H1 (cell line): ENCODE measurements at regions not wholly inside any gene's neighbourhood (a gene's known extent, or its start where the extent isn't known, plus 50 kb on each side); places are given as distances from the start of the nearest gene placed in this dataset.

ENCODE experiments used
- CTCF ChIA-PET: fragments of 300-600 bp; sonication (Branson Sonifier 250); formaldehyde crosslinking; loops from one replicate; lab custom pipeline; 2021; ENCODE audit not compliant: partially characterized antibody; lab: Charles Lee
- POLR2A ChIA-PET: fragments of 300-600 bp; sonication (Branson Sonifier 250); formaldehyde crosslinking; loops from one replicate; lab custom pipeline; 2021; ENCODE audit warnings: inconsistent platforms; ENCODE audit not compliant: partially characterized antibody; lab: Charles Lee
- DNase-seq, 2 experiments: peaks; one replicate each; pipeline versions ENCODE4 v3.0.0 to v3.0.0-alpha.2; 2010 to 2022; ENCODE audit warnings: low spot score in 2 of 2, low read depth in 1 of 2, mixed read lengths in 1 of 2
- FAIRE-seq: peaks from 2 replicates; lab custom pipeline; 2011; peaks lifted over from hg19 to GRCh38; lab: Jason Lieb, UNC
- H2AFZ ChIP-seq: 2 replicates; pipeline ENCODE4 v1.8.1; 2012; ENCODE audit warnings: low read length, inconsistent platforms
- H2AK5ac ChIP-seq: 2 replicates; pipeline ENCODE4 v1.6.1; 2013; ENCODE audit warnings: low read depth, low read length
- H2BK120ac ChIP-seq: replicated peaks from 2 replicates; pipeline ENCODE3; 2013; ENCODE audit warnings: low read depth, low read length, inconsistent platforms
- H2BK12ac ChIP-seq: 2 replicates; pipeline ENCODE4 v1.6.1; 2013; ENCODE audit warnings: low read depth, low read length
- H2BK15ac ChIP-seq: 2 replicates; pipeline ENCODE4 v1.6.1; 2013; ENCODE audit warnings: low read length
- H2BK20ac ChIP-seq: 2 replicates; pipeline ENCODE4 v1.6.1; 2013; ENCODE audit warnings: low read length
- H2BK5ac ChIP-seq: 2 replicates; pipeline ENCODE4 v1.6.1; 2013; ENCODE audit warnings: low read depth, low read length
- H3K14ac ChIP-seq: 2 replicates; pipeline ENCODE4 v1.6.1; 2013; ENCODE audit warnings: inconsistent platforms; ENCODE audit not compliant: insufficient read length
- H3K18ac ChIP-seq: 2 replicates; pipeline ENCODE4 v1.6.1; 2013; ENCODE audit warnings: low read length; ENCODE audit errors: extremely low read depth
- H3K23ac ChIP-seq: 2 replicates; pipeline ENCODE4 v1.6.1; 2013; ENCODE audit warnings: inconsistent platforms; ENCODE audit not compliant: insufficient read length
- H3K23me2 ChIP-seq: 2 replicates; pipeline ENCODE4 v1.6.1; 2013; ENCODE audit warnings: low read depth, low read length
- H3K27ac ChIP-seq: 2 replicates; pipeline ENCODE4 v1.6.1; 2011; ENCODE audit warnings: low read depth, low read length, inconsistent platforms
- H3K27me3 ChIP-seq, 4 experiments: replicated peaks in 1 of 4; 1 replicate in 1 of 4; 2 replicates in 3 of 4; pipeline versions ENCODE4 v1.6.1 to v1.8.1; 2011 to 2013; ENCODE audit warnings: low read length in 3 of 4, mild to moderate bottlenecking in 3 of 4, inconsistent platforms in 2 of 4, mixed read lengths in 2 of 4, moderate library complexity in 1 of 4; ENCODE audit not compliant: control insufficient read depth in 3 of 4, insufficient read depth in 3 of 4; ENCODE audit errors: extremely low read depth in 1 of 4
- H3K36me3 ChIP-seq, 4 experiments: 2 replicates each; pipeline versions ENCODE4 v1.6.1 to v1.8.1; 2011 to 2013; ENCODE audit warnings: mild to moderate bottlenecking in 4 of 4, low read length in 3 of 4, moderate library complexity in 2 of 4, control low read depth in 1 of 4, inconsistent platforms in 1 of 4; ENCODE audit not compliant: insufficient read depth in 4 of 4, control insufficient read depth in 2 of 4
- H3K4ac ChIP-seq: replicated peaks from 2 replicates; pipeline ENCODE3; 2013; ENCODE audit warnings: low read length, low read depth, mixed read lengths, inconsistent platforms; ENCODE audit not compliant: insufficient read length
- H3K4me1 ChIP-seq, 4 experiments: replicated peaks in 1 of 4; 1 replicate in 1 of 4; 2 replicates in 3 of 4; pipeline versions ENCODE4 v1.6.1 to v1.8.1; 2011 to 2013; ENCODE audit warnings: low read length in 3 of 4, inconsistent platforms in 2 of 4, mixed read lengths in 1 of 4; ENCODE audit not compliant: insufficient read depth in 4 of 4, control insufficient read depth in 3 of 4
- H3K4me2 ChIP-seq, 2 experiments: 2 replicates each; pipeline versions ENCODE4 v1.6.1 to v1.8.1; 2011 to 2013; ENCODE audit warnings: low read depth in 2 of 2, low read length in 2 of 2, control low read depth in 1 of 2, inconsistent platforms in 1 of 2, mild to moderate bottlenecking in 1 of 2; ENCODE audit not compliant: insufficient read depth in 1 of 2
- H3K4me3 ChIP-seq, 4 experiments: fragments of 200-600, 300-600 bp in 1 of 4; sonication (generic), shearing (Covaris generic), sonication (Bioruptor Twin) in 1 of 4; 2 replicates each; pipeline versions ENCODE4 v1.5.1 to v1.8.1; 2011 to 2016; ENCODE audit warnings: low read length in 4 of 4, low read depth in 3 of 4, control low read depth in 2 of 4, inconsistent platforms in 2 of 4, mild to moderate bottlenecking in 2 of 4, mixed read lengths in 1 of 4, moderate library complexity in 1 of 4; ENCODE audit not compliant: insufficient read depth in 2 of 4; ENCODE audit errors: extremely low read depth in 1 of 4
- H3K56ac ChIP-seq: replicated peaks from 2 replicates; pipeline ENCODE3; 2013; ENCODE audit warnings: low read depth, mild to moderate bottlenecking, mixed read lengths, low read length, inconsistent platforms; ENCODE audit not compliant: insufficient read length
- H3K79me1 ChIP-seq: 2 replicates; pipeline ENCODE4 v1.6.1; 2013; ENCODE audit warnings: low read depth, low read length, control low read depth
- H3K79me2 ChIP-seq, 2 experiments: 2 replicates each; pipeline versions ENCODE4 v1.6.1 to v1.8.1; 2012 to 2013; ENCODE audit warnings: low read length in 2 of 2, mild to moderate bottlenecking in 2 of 2, inconsistent platforms in 1 of 2; ENCODE audit not compliant: insufficient read depth in 2 of 2, control insufficient read depth in 1 of 2
- H3K9ac ChIP-seq, 4 experiments: replicated peaks in 1 of 4; 1 replicate in 1 of 4; 2 replicates in 3 of 4; pipeline versions ENCODE4 v1.6.1 to v1.8.1; 2011 to 2013; ENCODE audit warnings: low read depth in 3 of 4, low read length in 3 of 4, control low read depth in 2 of 4, mild to moderate bottlenecking in 2 of 4, moderate library complexity in 2 of 4, inconsistent platforms in 1 of 4; ENCODE audit errors: extremely low read depth in 1 of 4
- H3K9me3 ChIP-seq, 2 experiments: 2 replicates each; pipeline versions ENCODE4 v1.6.1 to v1.8.1; 2012 to 2013; ENCODE audit warnings: mild to moderate bottlenecking in 2 of 2, moderate library complexity in 2 of 2, control low read depth in 1 of 2, inconsistent platforms in 1 of 2, low read depth in 1 of 2, low read length in 1 of 2, mixed read lengths in 1 of 2; ENCODE audit not compliant: insufficient read depth in 2 of 2
- H4K20me1 ChIP-seq, 2 experiments: replicated peaks in 1 of 2; 2 replicates each; pipeline versions ENCODE3 to v1.8.1; 2011 to 2013; ENCODE audit warnings: inconsistent platforms in 2 of 2, low read length in 2 of 2, mild to moderate bottlenecking in 1 of 2; ENCODE audit not compliant: insufficient read depth in 2 of 2, control insufficient read depth in 1 of 2
- H4K5ac ChIP-seq: 2 replicates; pipeline ENCODE4 v1.6.1; 2013; ENCODE audit warnings: low read length, low read depth, mixed read lengths, inconsistent platforms; ENCODE audit not compliant: insufficient read length
- H4K8ac ChIP-seq: 2 replicates; pipeline ENCODE4 v1.8.0; 2013; ENCODE audit warnings: mild to moderate bottlenecking, moderate library complexity, low read length, inconsistent platforms; ENCODE audit not compliant: insufficient read depth; ENCODE audit errors: extremely low read depth
- H4K91ac ChIP-seq: replicated peaks from 2 replicates; pipeline ENCODE3; 2013; ENCODE audit warnings: low read length, mixed read lengths, inconsistent platforms; ENCODE audit not compliant: insufficient read length
- BACH1 ChIP-seq: IDR thresholded peaks from 2 replicates; pipeline ENCODE4 v1.6.1; 2012; ENCODE audit warnings: low read length, improper control_type of control experiment
- RAD21 ChIP-seq, 2 experiments: IDR thresholded peaks in 1 of 2; conservative IDR thresholded peaks in 1 of 2; 2 replicates each; pipeline ENCODE4 v1.6.1; 2011; ENCODE audit warnings: low read depth in 2 of 2, low read length in 2 of 2, improper control_type of control experiment in 1 of 2, inconsistent platforms in 1 of 2, mild to moderate bottlenecking in 1 of 2, moderate library complexity in 1 of 2
- SP2 ChIP-seq: IDR thresholded peaks from 2 replicates; pipeline ENCODE4 v1.6.1; 2012; ENCODE audit warnings: mild to moderate bottlenecking, low read length, inconsistent platforms
- USF2 ChIP-seq: IDR thresholded peaks from 2 replicates; pipeline ENCODE4 v1.6.1; 2011; ENCODE audit warnings: low read length, improper control_type of control experiment
- WGBS, 2 experiments: shearing (Covaris generic) in 1 of 2; methylation state at CpG; one replicate each; pipeline versions ENCODE4 v1.1.6 to v1.1.7; 2013 to 2015; ENCODE audit warnings: low lambda C conversion rate in 2 of 2, mixed read lengths in 2 of 2, inconsistent platforms in 1 of 2, low coverage in 1 of 2, missing lambda C conversion rate in 1 of 2; ENCODE audit not compliant: insufficient replicate concordance in 2 of 2, insufficient coverage in 1 of 2, insufficient read length in 1 of 2; ENCODE audit errors: extremely low coverage in 1 of 2, missing lambda C conversion rate in 1 of 2; 5-methylcytosine and 5-hydroxymethylcytosine counted together

GRCh38 chr2:45193581-45193980 lies 184.3 kb upstream of the SIX2 start:
- ChIA-PET POLR2A (no interaction called here), CTCF (interaction anchor here (0.6 kb wide), 1 partner anchor 247 kb away, joined by 3 read pairs; no protein-coding TSS in a partner anchor)
- H3K9me3 ChIP-seq, result no peaks in the 10 kb centered on the region
- DNase-seq, result no peak
- H3K23me2 ChIP-seq, result 0 out of 2 replicates have a peak, but pooled peaks cover 2% of the 10 kb centered on the region
- H3K9ac ChIP-seq, result no peak overlapping the region
- H4K91ac ChIP-seq, result no peak overlapping the region
- H2BK20ac ChIP-seq, result no peak overlapping the region
- H4K8ac ChIP-seq, result no peak overlapping the region
- H3K4ac ChIP-seq, result no peak overlapping the region
- no peak overlapping the region for H2BK12ac ChIP-seq
- no peak overlapping the region for H3K14ac ChIP-seq
- peaks cover 0 to 8% (median 1%) of the 10 kb centered on the region in 4 experiments; a peak in 3 of 7 replicates for H3K4me1 ChIP-seq
- no peak overlapping the region for H3K4me2 ChIP-seq
- no peak for FAIRE-seq
- H3K4me3 ChIP-seq, result no peak overlapping the region
- H2BK5ac ChIP-seq, result no peak overlapping the region
- no peaks in the 10 kb centered on the region for H3K27me3 ChIP-seq
- H2BK120ac ChIP-seq, result no peak overlapping the region
- no peak overlapping the region for H3K27ac ChIP-seq
- no peaks in the 10 kb centered on the region for H3K79me2 ChIP-seq
- H4K20me1 ChIP-seq, result no peaks in the 10 kb centered on the region
- H3K23ac ChIP-seq, result no peak overlapping the region
- H3K36me3 ChIP-seq, result no peaks in the 10 kb centered on the region
- H2AFZ ChIP-seq, result no peak overlapping the region
- 84% methylated on average over 4 of the region's 4 CpGs; no CpG with 5 or more reads in 1 of the 2 experiments for WGBS, 2 experiments
- H4K5ac ChIP-seq, result no peak overlapping the region
- no peak overlapping the region for H2AK5ac ChIP-seq
- H2BK15ac ChIP-seq, result no peak overlapping the region
- no peak for TF ChIP-seq SP2
- no peak for TF ChIP-seq USF2
- no peak for TF ChIP-seq BACH1
- no peak for TF ChIP-seq RAD21 (IDR thresholded peaks at IDR 0.05 in 1 of 2, conservative IDR thresholded peaks at IDR 0.05 in 1 of 2; ENCODE audit: low read depth in 2 of 2, low read length in 2 of 2)
- H3K18ac ChIP-seq, result no peak overlapping the region
- no peak overlapping the region for H3K56ac ChIP-seq
- no peaks in the 10 kb centered on the region for H3K79me1 ChIP-seq
